ENCODE measurements at regions not wholly inside any gene's neighbourhood (a gene's known extent, or its start where the extent isn't known, plus 50 kb on each side); places are given as distances from the start of the nearest gene placed in this dataset.

- no peaks in the 10 kb centered on the region for H3K9me3 ChIP-seq
- H3K4me2 ChIP-seq: no peak overlapping the region
- H2AFZ ChIP-seq (ENCODE audit: low read depth): no peak overlapping the region
- no peaks in the 10 kb centered on the region for H3F3A ChIP-seq (replicated peaks; ENCODE audit: insufficient read depth)
- H3K9me2 ChIP-seq: no peaks in the 10 kb centered on the region
- 7% methylated on average over 5 of the region's 5 CpGs for WGBS (ENCODE audit: low lambda C conversion rate)
- TF ChIP-seq MEF2A (IDR thresholded peaks at IDR 0.05; ENCODE audit: borderline replicate concordance, low read depth): no peak
- no peak for TF ChIP-seq NRF1 (IDR thresholded peaks at IDR 0.05; ENCODE audit: low read depth, low read length)
- no peak for TF ChIP-seq MXI1 (IDR thresholded peaks at IDR 0.05; ENCODE audit: low read depth, low read length)
- TF ChIP-seq MAX (IDR thresholded peaks at IDR 0.05; ENCODE audit: low read depth): no peak
- TF ChIP-seq RAD21 (IDR thresholded peaks at IDR 0.05; ENCODE audit: low read length): no peak
- TF ChIP-seq YY1 (IDR thresholded peaks at IDR 0.05; ENCODE audit: low read depth): no peak
- no peak for TF ChIP-seq FOSL2 (IDR thresholded peaks at IDR 0.05; ENCODE audit: borderline replicate concordance, low read depth)
- TF ChIP-seq USF2 (IDR thresholded peaks at IDR 0.05; ENCODE audit: borderline replicate concordance, low read depth, low read length): no peak
- no peak for TF ChIP-seq SMC3 (IDR thresholded peaks at IDR 0.05; ENCODE audit: low read depth, low read length)
- no peak for TF ChIP-seq GATA2 (CRISPR knock-in tag; IDR thresholded peaks at IDR 0.05)
- H3K79me2 ChIP-seq (ENCODE audit: insufficient read depth): no peaks in the 10 kb centered on the region
- no peak overlapping the region for H3K4me3 ChIP-seq (ENCODE audit: low read depth in 2 of 2, low read length in 1 of 2)
- no peaks in the 10 kb centered on the region for H3K4me1 ChIP-seq (ENCODE audit: control insufficient read depth in 1 of 2, insufficient read depth in 2 of 2, low read depth in 1 of 2, low read length in 1 of 2)
- DNase-seq: no peak
- ChIA-PET POLR2A (no interaction called here), CTCF (interaction anchor here (0.5 kb wide), 1 partner anchor 117 kb away, joined by 3 read pairs; no protein-coding TSS in a partner anchor)
- H3K27ac ChIP-seq (ENCODE audit: low read depth in 2 of 2, low read length in 1 of 2): no peak overlapping the region
- H3K27me3 ChIP-seq (ENCODE audit: insufficient read depth): no peaks in the 10 kb centered on the region
- H3K36me3 ChIP-seq (replicated peaks in 1 of 2; ENCODE audit: control insufficient read depth in 1 of 2, insufficient read depth in 2 of 2, low read length in 1 of 2): no peaks in the 10 kb centered on the region
- H4K20me1 ChIP-seq (ENCODE audit: insufficient read depth): no peaks in the 10 kb centered on the region
- no peak overlapping the region for H3K9ac ChIP-seq
Measured at GRCh38 chr4:66404141-66404540, 733.9 kb upstream of the EPHA5 start.

GRCh38 chr4:66376921-66377320 lies 706.6 kb upstream of the EPHA5 start:
- Histone ChIP-seq H3K9me2 (no peaks in the 10 kb centered on the region), H4K20me1 (ENCODE audit: insufficient read depth) (no peaks in the 10 kb centered on the region), H3K4me2 (no peak overlapping the region), H3K4me1 (ENCODE audit: control insufficient read depth in 1 of 2, insufficient read depth in 2 of 2, low read depth in 1 of 2, low read length in 1 of 2) (no peaks in the 10 kb centered on the region), H3K79me2 (ENCODE audit: insufficient read depth) (no peaks in the 10 kb centered on the region), H3K9ac (no peak overlapping the region), H2AFZ (ENCODE audit: low read depth) (no peak overlapping the region), H3K9me3 (no peaks in the 10 kb centered on the region), H3K36me3 (replicated peaks in 1 of 2; ENCODE audit: control insufficient read depth in 1 of 2, insufficient read depth in 2 of 2, low read length in 1 of 2) (no peaks in the 10 kb centered on the region), H3K27me3 (ENCODE audit: insufficient read depth) (no peaks in the 10 kb centered on the region), H3K4me3 (ENCODE audit: low read depth in 2 of 2, low read length in 1 of 2) (no peak overlapping the region), H3F3A (replicated peaks; ENCODE audit: insufficient read depth) (no peaks in the 10 kb centered on the region), H3K27ac (ENCODE audit: low read depth in 2 of 2, low read length in 1 of 2) (no peak overlapping the region)
- WGBS (ENCODE audit: low lambda C conversion rate): 5% methylated on average over 1 of the region's 1 CpG
- ChIA-PET CTCF (no interaction called here), POLR2A (no interaction called here)
- TF ChIP-seq ELF1 (IDR thresholded peaks at IDR 0.05) (no peak), FOSL2 (IDR thresholded peaks at IDR 0.05; ENCODE audit: borderline replicate concordance, low read depth) (no peak), RXRA (IDR thresholded peaks at IDR 0.05; ENCODE audit: borderline replicate concordance, low read depth) (no peak), GATA2 (CRISPR knock-in tag; IDR thresholded peaks at IDR 0.05) (no peak), TCF12 (IDR thresholded peaks at IDR 0.05) (no peak), JUND (IDR thresholded peaks at IDR 0.05) (no peak), FOXJ3 (CRISPR knock-in tag; IDR thresholded peaks at IDR 0.05) (no peak), USF1 (IDR thresholded peaks at IDR 0.05; ENCODE audit: borderline replicate concordance, low read depth) (no peak), CTCF (IDR thresholded peaks at IDR 0.05) (no peak), RAD21 (IDR thresholded peaks at IDR 0.05; ENCODE audit: low read length) (no peak), EP300 (IDR thresholded peaks at IDR 0.05; ENCODE audit: borderline replicate concordance in 1 of 2, low read depth in 1 of 2, low read length in 1 of 2) (no peak), RCOR1 (IDR thresholded peaks at IDR 0.05; ENCODE audit: low read length) (no peak), NFIC (IDR thresholded peaks at IDR 0.05; ENCODE audit: borderline replicate concordance) (no peak), ZBTB33 (IDR thresholded peaks at IDR 0.05; ENCODE audit: borderline replicate concordance, low read depth) (no peak), USF2 (IDR thresholded peaks at IDR 0.05; ENCODE audit: borderline replicate concordance, low read depth, low read length) (no peak)
- DNase-seq: no peak

Data from SK-N-SH (cell line).